ENCODE measurements at regions not wholly inside any gene's neighbourhood (a gene's known extent, or its start where the extent isn't known, plus 50 kb on each side); places are given as distances from the start of the nearest gene placed in this dataset.

DNA sequence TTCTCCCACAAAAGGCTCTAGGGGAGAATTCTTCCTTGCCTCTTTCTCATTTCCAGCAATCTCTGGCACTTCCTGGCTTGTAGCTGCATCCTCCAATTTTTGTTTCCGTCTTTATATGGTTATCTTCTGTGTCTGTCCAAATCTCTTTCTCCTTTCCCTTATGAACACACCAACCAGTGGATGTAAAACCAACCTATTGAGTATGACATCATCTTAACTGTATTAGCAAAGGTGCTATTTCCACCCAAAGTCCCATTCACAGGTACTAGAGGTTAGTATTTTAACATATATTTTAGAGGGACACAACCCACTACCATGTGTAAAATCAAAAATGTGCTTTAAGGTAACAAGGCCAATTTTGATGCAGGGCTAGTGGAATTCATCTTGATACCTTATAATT lies 129.0 kb downstream of the RAP2A start:
- H3K4me1 ChIP-seq (ENCODE audit: insufficient read depth), result no peaks in the 10 kb centered on the region
- TF ChIP-seq EZH2 (IDR thresholded peaks at IDR 0.05; ENCODE audit: borderline replicate concordance), result no peak
- TF ChIP-seq EZH2phosphoT487 (IDR thresholded peaks at IDR 0.05; ENCODE audit: low read depth, severe bottlenecking, unreplicated experiment), result no peak
- TF ChIP-seq, protein P1, sequence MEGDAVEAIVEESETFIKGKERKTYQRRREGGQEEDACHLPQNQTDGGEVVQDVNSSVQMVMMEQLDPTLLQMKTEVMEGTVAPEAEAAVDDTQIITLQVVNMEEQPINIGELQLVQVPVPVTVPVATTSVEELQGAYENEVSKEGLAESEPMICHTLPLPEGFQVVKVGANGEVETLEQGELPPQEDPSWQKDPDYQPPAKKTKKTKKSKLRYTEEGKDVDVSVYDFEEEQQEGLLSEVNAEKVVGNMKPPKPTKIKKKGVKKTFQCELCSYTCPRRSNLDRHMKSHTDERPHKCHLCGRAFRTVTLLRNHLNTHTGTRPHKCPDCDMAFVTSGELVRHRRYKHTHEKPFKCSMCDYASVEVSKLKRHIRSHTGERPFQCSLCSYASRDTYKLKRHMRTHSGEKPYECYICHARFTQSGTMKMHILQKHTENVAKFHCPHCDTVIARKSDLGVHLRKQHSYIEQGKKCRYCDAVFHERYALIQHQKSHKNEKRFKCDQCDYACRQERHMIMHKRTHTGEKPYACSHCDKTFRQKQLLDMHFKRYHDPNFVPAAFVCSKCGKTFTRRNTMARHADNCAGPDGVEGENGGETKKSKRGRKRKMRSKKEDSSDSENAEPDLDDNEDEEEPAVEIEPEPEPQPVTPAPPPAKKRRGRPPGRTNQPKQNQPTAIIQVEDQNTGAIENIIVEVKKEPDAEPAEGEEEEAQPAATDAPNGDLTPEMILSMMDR (IDR thresholded peaks at IDR 0.05; ENCODE audit: poor library complexity), result no peak

DNA sequence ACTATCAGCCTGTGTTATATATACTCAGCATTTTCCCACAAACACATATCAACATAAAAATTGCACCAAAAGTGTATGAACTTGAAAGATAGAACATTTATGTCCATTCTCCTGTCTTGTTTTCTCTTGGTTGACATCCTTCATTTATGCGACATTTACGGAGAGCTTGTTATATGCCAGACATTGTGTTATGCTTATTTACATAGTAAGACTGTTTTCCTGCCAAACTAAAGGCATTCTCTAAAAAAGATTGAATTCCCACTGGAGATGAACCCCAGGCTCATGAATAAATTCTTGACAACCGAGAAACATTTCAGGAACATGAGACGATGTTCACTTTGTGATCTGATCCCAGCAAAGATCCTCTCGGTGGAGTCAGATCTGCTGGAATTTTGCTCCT lies 131.0 kb downstream of the RAP2A start:
- Histone ChIP-seq H3K9me3 (ENCODE audit: low read depth) (no peaks in the 10 kb centered on the region), H3K36me3 (replicated peaks; ENCODE audit: insufficient read depth, low read depth) (no peaks in the 10 kb centered on the region), H3K27me3 (no peaks in the 10 kb centered on the region), H3K79me2 (no peaks in the 10 kb centered on the region), H3K4me1 (ENCODE audit: insufficient read depth) (peaks cover 3% of the 10 kb centered on the region), H3K27ac (no peak overlapping the region), H3K9me2 (replicated peaks; ENCODE audit: insufficient read depth) (no peaks in the 10 kb centered on the region), H2AFZ (no peak overlapping the region), H4K20me1 (ENCODE audit: insufficient read depth, poor library complexity, severe bottlenecking) (no peaks in the 10 kb centered on the region), H3K4me3 (no peak overlapping the region), H3K4me2 (no peak overlapping the region)
- no peak for DNase-seq (ENCODE audit: low spot score)
- 77% methylated on average over 5 of the region's 5 CpGs for WGBS (ENCODE audit: low lambda C conversion rate, missing lambda C conversion rate)
- TF ChIP-seq, protein P1 (IDR thresholded peaks at IDR 0.05; ENCODE audit: poor library complexity), result no peak
- no peak for TF ChIP-seq EZH2 (IDR thresholded peaks at IDR 0.05; ENCODE audit: borderline replicate concordance)
- no peak for TF ChIP-seq EZH2phosphoT487 (IDR thresholded peaks at IDR 0.05; ENCODE audit: low read depth, severe bottlenecking, unreplicated experiment)

More for the DNA sequence above, 129.0 kb downstream of the RAP2A start:
- Histone ChIP-seq H3K9me2 (replicated peaks; ENCODE audit: insufficient read depth) (no peaks in the 10 kb centered on the region), H2AFZ (no peak overlapping the region), H3K79me2 (no peaks in the 10 kb centered on the region), H3K4me2 (no peak overlapping the region), H3K36me3 (replicated peaks; ENCODE audit: insufficient read depth, low read depth) (no peaks in the 10 kb centered on the region), H3K27me3 (no peaks in the 10 kb centered on the region), H3K4me3 (no peak overlapping the region), H4K20me1 (ENCODE audit: insufficient read depth, poor library complexity, severe bottlenecking) (no peaks in the 10 kb centered on the region), H3K27ac (no peak overlapping the region), H3K9me3 (ENCODE audit: low read depth) (no peaks in the 10 kb centered on the region)
- WGBS (ENCODE audit: low lambda C conversion rate, missing lambda C conversion rate), result 89% methylated on average over 1 of the region's 1 CpG
- no peak for DNase-seq (ENCODE audit: low spot score)

DNA sequence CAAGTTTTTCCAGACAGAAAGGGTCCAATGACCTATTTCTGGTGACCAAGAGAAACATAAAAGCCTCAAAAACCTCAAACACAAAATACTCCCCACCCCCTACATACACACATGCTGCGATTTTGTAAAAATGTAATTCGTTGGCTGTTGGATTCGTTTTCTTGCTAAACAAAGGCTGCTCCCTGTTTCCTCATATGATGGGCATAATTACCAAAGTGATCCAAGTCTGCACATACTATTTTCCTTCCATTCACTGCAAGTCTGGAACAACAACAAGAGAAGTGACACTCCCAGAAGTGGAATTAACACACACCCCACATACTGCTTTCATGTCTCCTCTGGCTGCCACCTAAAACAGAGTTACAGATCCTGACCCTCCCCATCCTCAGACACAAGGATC lies 131.9 kb downstream of the RAP2A start:
- Histone ChIP-seq H2AFZ (no peak overlapping the region), H3K4me3 (no peak overlapping the region), H3K27me3 (no peaks in the 10 kb centered on the region), H4K20me1 (ENCODE audit: insufficient read depth, poor library complexity, severe bottlenecking) (no peaks in the 10 kb centered on the region), H3K4me1 (ENCODE audit: insufficient read depth) (peaks cover 10% of the 10 kb centered on the region), H3K27ac (no peak overlapping the region), H3K36me3 (replicated peaks; ENCODE audit: insufficient read depth, low read depth) (no peaks in the 10 kb centered on the region), H3K4me2 (no peak overlapping the region), H3K9me2 (replicated peaks; ENCODE audit: insufficient read depth) (no peaks in the 10 kb centered on the region), H3K9me3 (ENCODE audit: low read depth) (no peaks in the 10 kb centered on the region), H3K79me2 (no peaks in the 10 kb centered on the region)
- WGBS (ENCODE audit: low lambda C conversion rate, missing lambda C conversion rate), result 91% methylated on average over 3 of the region's 3 CpGs
- TF ChIP-seq EZH2phosphoT487 (IDR thresholded peaks at IDR 0.05; ENCODE audit: low read depth, severe bottlenecking, unreplicated experiment), result no peak
- TF ChIP-seq, protein P1 (IDR thresholded peaks at IDR 0.05; ENCODE audit: poor library complexity), result no peak
- no peak for TF ChIP-seq EZH2 (IDR thresholded peaks at IDR 0.05; ENCODE audit: borderline replicate concordance)
- no peak for DNase-seq (ENCODE audit: low spot score)

DNA sequence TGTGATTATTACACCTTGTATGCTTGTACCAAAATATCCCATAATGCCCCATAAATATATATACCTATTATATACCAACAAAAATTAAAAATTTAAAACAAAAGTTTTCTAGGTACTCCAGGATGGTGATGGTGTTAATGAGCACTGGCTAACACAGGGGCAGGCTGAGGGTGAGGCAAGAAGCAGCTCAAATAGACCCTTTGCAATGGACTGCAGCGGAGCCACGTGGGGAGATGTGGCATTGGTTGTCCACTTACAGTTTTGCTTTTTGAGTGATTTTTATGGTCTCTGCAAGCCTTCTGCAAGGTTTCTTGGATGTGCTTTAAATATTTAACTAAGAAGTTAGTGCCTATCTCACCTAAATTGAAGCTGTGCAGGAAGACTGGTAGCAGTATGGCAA lies 132.9 kb downstream of the RAP2A start:
- H3K9me3 ChIP-seq (ENCODE audit: low read depth), result no peaks in the 10 kb centered on the region
- TF ChIP-seq, protein P1 (IDR thresholded peaks at IDR 0.05; ENCODE audit: poor library complexity), result no peak
- TF ChIP-seq EZH2 (IDR thresholded peaks at IDR 0.05; ENCODE audit: borderline replicate concordance), result no peak
- TF ChIP-seq EZH2phosphoT487 (IDR thresholded peaks at IDR 0.05; ENCODE audit: low read depth, severe bottlenecking, unreplicated experiment), result no peak
- no peaks in the 10 kb centered on the region for H3K36me3 ChIP-seq (replicated peaks; ENCODE audit: insufficient read depth, low read depth)
- no peaks in the 10 kb centered on the region for H4K20me1 ChIP-seq (ENCODE audit: insufficient read depth, poor library complexity, severe bottlenecking)
- no peak overlapping the region for H3K4me2 ChIP-seq
- no peaks in the 10 kb centered on the region for H3K27me3 ChIP-seq
- peaks cover 10% of the 10 kb centered on the region for H3K4me1 ChIP-seq (ENCODE audit: insufficient read depth)
- 96% methylated on average over 2 of the region's 2 CpGs for WGBS (ENCODE audit: low lambda C conversion rate, missing lambda C conversion rate)
- H3K79me2 ChIP-seq, result no peaks in the 10 kb centered on the region
- no peak overlapping the region for H2AFZ ChIP-seq
- H3K27ac ChIP-seq, result no peak overlapping the region
- no peak for DNase-seq (ENCODE audit: low spot score)
- no peak overlapping the region for H3K4me3 ChIP-seq
- no peaks in the 10 kb centered on the region for H3K9me2 ChIP-seq (replicated peaks; ENCODE audit: insufficient read depth)

Data from hepatocyte (in vitro differentiated cells).